Tibial nerve (tissue), 4 donors: ENCODE measurements at regions not wholly inside any gene's neighbourhood (a gene's known extent, or its start where the extent isn't known, plus 50 kb on each side); places are given as distances from the start of the nearest gene placed in this dataset.

ENCODE experiments used
- DNase-seq, 2 donors: peaks; one replicate each; pipeline ENCODE4 v3.0.0-alpha.2; 2019; ENCODE audit warnings: low spot score in 2 of 2
- H3K27ac ChIP-seq, 4 donors: fragments of 200-600 bp; sonication (generic) in 3 of 4; one replicate each; pipeline ENCODE4 v1.5.1; 2017 to 2019; ENCODE audit warnings: mild to moderate bottlenecking in 1 of 4
- H3K27me3 ChIP-seq, 2 donors: fragments of 200-600 bp; sonication (generic) in 1 of 2; one replicate each; pipeline versions ENCODE4 v1.5.1 to v1.6.0; 2017 to 2019
- H3K36me3 ChIP-seq, 3 donors: fragments of 200-600 bp; sonication (generic); one replicate each; pipeline ENCODE4 v1.5.1; 2018 to 2019
- H3K4me1 ChIP-seq, 4 donors: fragments of 200-600 bp; sonication (generic) in 3 of 4; one replicate each; pipeline ENCODE4 v1.5.1; 2017 to 2019
- H3K4me3 ChIP-seq, 4 donors: fragments of 200-600 bp; sonication (generic) in 3 of 4; one replicate each; pipeline ENCODE4 v1.5.1; 2017 to 2019; ENCODE audit warnings: mild to moderate bottlenecking in 1 of 4, moderate library complexity in 1 of 4
- H3K9me3 ChIP-seq, 4 donors: fragments of 200-600 bp; sonication (generic) in 3 of 4; one replicate each; pipeline ENCODE4 v1.5.1; 2017 to 2019
- EP300 ChIP-seq, 2 donors: sonication (generic); formaldehyde crosslinking; IDR thresholded peaks; one replicate each; pipeline ENCODE4 v1.6.1; 2017; ENCODE audit warnings: antibody characterized with exemption in 2 of 2, mild to moderate bottlenecking in 1 of 2
- POLR2A ChIP-seq, 2 donors: fragments of 450-650 bp; IDR thresholded peaks; one replicate each; pipeline ENCODE4 v1.6.1; 2017; ENCODE audit warnings: antibody characterized with exemption in 2 of 2, mild to moderate bottlenecking in 2 of 2, moderate library complexity in 2 of 2
- WGBS, 2 donors: methylation state at CpG; one replicate each; pipeline ENCODE4 v1.1.5; 2018; 5-methylcytosine and 5-hydroxymethylcytosine counted together
- TF ChIP-seq, protein P1 (sequence below), 5 experiments: fragments of 200-600 bp in 3 of 5; fragments of 450-650 bp in 2 of 5; sonication (generic) in 3 of 5; IDR thresholded peaks; one replicate each; pipeline ENCODE4 v1.5.1; 2016 to 2019; ENCODE audit warnings: antibody characterized with exemption in 5 of 5, mild to moderate bottlenecking in 3 of 5, moderate library complexity in 2 of 5

DNA sequence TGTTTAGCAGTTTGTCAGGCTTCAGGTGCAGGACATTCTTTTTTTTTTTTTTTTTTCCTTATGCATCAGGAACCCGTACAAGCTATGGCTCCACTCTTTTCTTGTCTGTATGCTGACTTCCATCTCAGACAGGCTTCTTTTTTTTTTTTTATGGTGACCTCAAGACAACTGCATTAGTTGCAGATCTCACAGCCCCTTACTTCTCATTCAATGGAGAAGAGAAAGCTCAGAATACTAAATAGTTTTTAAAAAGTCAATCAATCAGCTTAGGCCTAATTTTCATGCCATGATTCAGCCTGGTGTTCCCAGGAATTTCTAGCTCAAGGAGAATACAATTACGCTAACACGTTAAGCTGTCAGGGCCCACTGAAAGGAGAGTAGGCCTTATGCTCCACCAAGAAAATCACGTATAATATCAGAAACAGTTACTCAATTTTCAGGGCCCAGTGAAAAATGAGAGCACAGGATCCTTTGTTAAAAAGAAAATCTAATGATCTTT is 1596.0 kb upstream of the MIR17HG start:
- TF ChIP-seq, protein P1, sequence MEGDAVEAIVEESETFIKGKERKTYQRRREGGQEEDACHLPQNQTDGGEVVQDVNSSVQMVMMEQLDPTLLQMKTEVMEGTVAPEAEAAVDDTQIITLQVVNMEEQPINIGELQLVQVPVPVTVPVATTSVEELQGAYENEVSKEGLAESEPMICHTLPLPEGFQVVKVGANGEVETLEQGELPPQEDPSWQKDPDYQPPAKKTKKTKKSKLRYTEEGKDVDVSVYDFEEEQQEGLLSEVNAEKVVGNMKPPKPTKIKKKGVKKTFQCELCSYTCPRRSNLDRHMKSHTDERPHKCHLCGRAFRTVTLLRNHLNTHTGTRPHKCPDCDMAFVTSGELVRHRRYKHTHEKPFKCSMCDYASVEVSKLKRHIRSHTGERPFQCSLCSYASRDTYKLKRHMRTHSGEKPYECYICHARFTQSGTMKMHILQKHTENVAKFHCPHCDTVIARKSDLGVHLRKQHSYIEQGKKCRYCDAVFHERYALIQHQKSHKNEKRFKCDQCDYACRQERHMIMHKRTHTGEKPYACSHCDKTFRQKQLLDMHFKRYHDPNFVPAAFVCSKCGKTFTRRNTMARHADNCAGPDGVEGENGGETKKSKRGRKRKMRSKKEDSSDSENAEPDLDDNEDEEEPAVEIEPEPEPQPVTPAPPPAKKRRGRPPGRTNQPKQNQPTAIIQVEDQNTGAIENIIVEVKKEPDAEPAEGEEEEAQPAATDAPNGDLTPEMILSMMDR (IDR thresholded peaks at IDR 0.05), result no peak
- TF ChIP-seq POLR2A (IDR thresholded peaks at IDR 0.05), result no peak
- no peak for TF ChIP-seq EP300 (IDR thresholded peaks at IDR 0.05)
- Histone ChIP-seq H3K27me3 (no peaks in the 10 kb centered on the region), H3K27ac (no peak overlapping the region), H3K4me1 (no peaks in the 10 kb centered on the region), H3K9me3 (peaks cover 0 to 6% (median 0%) of the 10 kb centered on the region in 4 donors), H3K4me3 (no peak overlapping the region), H3K36me3 (no peaks in the 10 kb centered on the region)
- no peak for DNase-seq
- 86 to 94% methylated on average over 4 of the region's 4 CpGs for WGBS, 2 donors

DNA sequence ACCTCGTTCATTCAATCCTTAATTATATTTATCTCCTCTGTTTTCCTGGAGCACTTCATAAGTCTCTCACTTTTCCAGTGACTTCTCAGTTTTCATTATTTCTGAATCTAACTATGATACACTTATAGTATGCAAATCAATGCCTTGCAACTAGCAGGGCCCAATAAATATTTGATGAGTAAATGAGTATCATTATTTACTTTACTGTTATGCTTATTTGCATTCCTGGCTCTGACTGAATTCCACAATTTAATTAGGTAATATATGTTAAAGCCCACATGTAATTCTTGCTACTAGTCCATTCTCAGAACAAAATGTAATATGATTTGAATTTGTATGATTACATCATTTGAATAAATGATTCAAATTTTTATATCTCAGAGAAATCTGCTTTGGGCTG is 1595.1 kb upstream of the MIR17HG start:
- Histone ChIP-seq H3K36me3 (no peaks in the 10 kb centered on the region), H3K4me1 (no peaks in the 10 kb centered on the region), H3K4me3 (no peak overlapping the region), H3K27ac (no peak overlapping the region), H3K27me3 (no peaks in the 10 kb centered on the region), H3K9me3 (peaks cover 0 to 6% (median 0%) of the 10 kb centered on the region in 4 donors)
- 74 to 81% methylated on average over 1 of the region's 1 CpG for WGBS, 2 donors
- no peak for TF ChIP-seq POLR2A (IDR thresholded peaks at IDR 0.05)
- TF ChIP-seq, protein P1 (IDR thresholded peaks at IDR 0.05), result no peak
- no peak for TF ChIP-seq EP300 (IDR thresholded peaks at IDR 0.05)
- DNase-seq, result no peak

DNA sequence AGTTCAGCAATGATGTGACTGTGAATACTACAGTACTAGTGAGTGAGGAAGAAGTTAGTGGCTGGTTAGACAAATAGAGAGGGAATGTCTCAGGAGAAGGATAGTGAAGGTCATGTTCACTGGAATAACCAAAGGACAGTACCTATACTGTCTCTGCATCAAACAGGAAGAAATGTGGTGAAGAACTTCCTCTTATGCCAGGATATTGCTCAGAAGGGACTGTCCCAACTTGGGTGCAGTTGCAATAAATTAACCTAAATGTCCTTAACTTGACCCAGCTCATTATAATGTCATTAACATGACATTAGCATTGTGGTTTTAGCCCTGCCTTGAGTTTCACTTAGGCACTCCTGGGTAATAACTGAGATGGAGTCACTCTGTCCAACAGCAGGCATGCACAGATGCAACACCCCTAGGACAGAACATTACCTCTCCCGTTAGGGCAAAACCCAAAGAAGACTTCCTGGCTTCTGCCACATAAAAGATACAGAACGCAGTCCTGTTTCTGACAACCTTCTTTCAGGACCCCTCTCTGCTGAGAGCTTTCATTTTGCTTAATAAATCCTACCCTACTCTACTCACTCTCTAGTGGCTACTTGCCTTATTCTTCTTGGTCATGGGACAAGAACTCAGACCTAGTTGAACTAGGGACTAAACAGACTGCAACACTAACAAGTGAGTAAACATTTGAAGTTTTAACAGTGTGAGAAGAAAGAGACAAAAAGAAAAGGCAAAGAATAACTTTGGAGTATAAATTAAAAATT is 1591.6 kb upstream of the MIR17HG start:
- TF ChIP-seq POLR2A (IDR thresholded peaks at IDR 0.05) (no peak), EP300 (IDR thresholded peaks at IDR 0.05) (no peak)
- TF ChIP-seq, protein P1 (IDR thresholded peaks at IDR 0.05), result no peak
- WGBS, 2 donors, result 82 to 100% methylated on average over 2 of the region's 2 CpGs
- no peaks in the 10 kb centered on the region for H3K36me3 ChIP-seq

DNA sequence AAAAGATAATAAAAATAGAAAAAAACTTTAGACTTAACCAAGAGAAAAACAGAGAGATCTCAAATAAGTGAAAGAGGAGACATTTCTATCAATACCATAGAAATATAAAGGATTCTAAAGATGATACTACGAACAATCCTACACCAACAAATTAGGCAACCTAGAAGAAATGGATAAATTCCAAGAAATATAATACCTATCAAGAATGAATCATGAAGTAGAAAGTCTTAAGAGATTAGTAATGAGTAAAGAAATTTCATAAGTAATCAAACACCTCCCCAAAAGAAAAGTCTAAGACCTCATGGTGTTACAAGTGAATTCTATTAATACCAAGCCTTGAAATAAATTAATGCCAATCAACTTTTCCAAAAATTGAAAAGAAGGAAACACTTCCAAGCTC is 1584.5 kb upstream of the MIR17HG start:
- H3K36me3 ChIP-seq, result no peaks in the 10 kb centered on the region
- DNase-seq, result no peak
- no peak overlapping the region for H3K4me3 ChIP-seq
- H3K4me1 ChIP-seq, result no peaks in the 10 kb centered on the region
- WGBS, 2 donors, result 83 to 94% methylated on average over 1 of the region's 1 CpG
- no peaks in the 10 kb centered on the region for H3K27me3 ChIP-seq
- no peaks in the 10 kb centered on the region for H3K9me3 ChIP-seq
- H3K27ac ChIP-seq, result no peak overlapping the region
- TF ChIP-seq EP300 (IDR thresholded peaks at IDR 0.05) (no peak), POLR2A (IDR thresholded peaks at IDR 0.05) (no peak)
- TF ChIP-seq, protein P1 (IDR thresholded peaks at IDR 0.05), result no peak

More for the DNA sequence above, 1591.6 kb upstream of the MIR17HG start:
- no peak for DNase-seq
- Histone ChIP-seq H3K9me3 (peaks cover 0 to 6% (median 0%) of the 10 kb centered on the region in 4 donors), H3K27me3 (no peaks in the 10 kb centered on the region), H3K27ac (no peak overlapping the region), H3K4me1 (no peaks in the 10 kb centered on the region), H3K4me3 (no peak overlapping the region)

DNA sequence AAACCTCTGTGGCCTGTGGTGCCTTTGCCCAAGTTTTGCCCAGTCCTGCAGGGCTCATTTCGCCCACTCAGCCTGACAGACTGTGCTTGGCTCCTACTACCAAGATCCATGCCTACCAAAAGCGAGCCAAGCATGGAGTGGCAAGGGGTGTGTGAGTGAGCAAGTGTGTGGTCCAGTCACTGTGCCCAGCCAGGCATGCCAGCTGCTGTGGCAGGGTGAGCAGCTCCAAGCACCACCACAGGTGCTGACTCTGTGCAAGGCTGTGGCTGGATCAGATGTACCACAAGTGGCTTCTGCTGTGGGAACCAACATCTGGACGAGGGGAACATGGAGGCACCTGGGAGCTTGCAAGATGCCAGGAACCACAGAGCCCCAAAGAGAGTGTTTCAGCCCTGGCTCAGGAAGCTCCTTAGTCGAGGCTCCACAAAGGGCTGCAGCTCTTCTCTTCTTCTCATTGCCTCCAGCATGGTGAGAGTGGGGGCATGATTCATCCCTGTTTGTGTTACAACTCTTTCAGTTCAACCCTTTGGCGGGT is 1564.2 kb upstream of the MIR17HG start:
- TF ChIP-seq, protein P1 (IDR thresholded peaks at IDR 0.05), result no peak
- no peaks in the 10 kb centered on the region for H3K9me3 ChIP-seq
- DNase-seq, result no peak
- H3K36me3 ChIP-seq, result no peaks in the 10 kb centered on the region
- H3K4me3 ChIP-seq, result no peak overlapping the region
- no peaks in the 10 kb centered on the region for H3K4me1 ChIP-seq
- 90 to 100% methylated on average over 5 of the region's 5 CpGs for WGBS, 2 donors
- no peak overlapping the region for H3K27ac ChIP-seq
- H3K27me3 ChIP-seq, result no peaks in the 10 kb centered on the region
